ENCODE measurements at regions not wholly inside any gene's neighbourhood (a gene's known extent, or its start where the extent isn't known, plus 50 kb on each side); places are given as distances from the start of the nearest gene placed in this dataset.

GRCh38 chr3:194219826-194220410 is 84.0 kb downstream of the HES1 start:
- DNase-seq, result no peak

DNA sequence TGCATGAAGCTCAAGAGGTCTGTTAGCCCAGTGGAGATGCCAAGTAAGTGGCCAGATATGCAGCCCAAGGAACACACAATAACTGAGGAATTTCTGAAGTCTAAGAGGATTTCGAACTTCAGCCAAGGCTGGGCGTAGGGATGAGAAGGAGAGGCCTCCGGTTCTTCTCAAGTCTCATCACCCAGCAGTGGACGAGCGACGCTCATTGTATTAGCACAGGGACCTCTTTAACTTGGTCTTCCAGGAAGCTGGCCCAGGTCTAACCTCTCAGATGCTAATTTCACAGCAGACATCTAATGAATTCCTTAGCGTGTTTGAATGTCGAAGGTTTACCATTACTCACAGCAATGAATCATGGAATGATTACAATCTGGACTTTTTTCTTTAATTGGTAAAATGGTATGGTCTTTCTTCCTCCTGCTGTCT is 85.0 kb downstream of the HES1 start:
- DNase-seq, result no peak

- no peak for DNase-seq
Observed at GRCh38 chr3:194221336-194221735, 85.4 kb downstream of the HES1 start.

GRCh38 chr3:194223951-194224350 is 88.0 kb downstream of the HES1 start:
- DNase-seq, result no peak

GRCh38 chr3:194224471-194225417 is 88.8 kb downstream of the HES1 start:
- DNase-seq, result no peak

DNA sequence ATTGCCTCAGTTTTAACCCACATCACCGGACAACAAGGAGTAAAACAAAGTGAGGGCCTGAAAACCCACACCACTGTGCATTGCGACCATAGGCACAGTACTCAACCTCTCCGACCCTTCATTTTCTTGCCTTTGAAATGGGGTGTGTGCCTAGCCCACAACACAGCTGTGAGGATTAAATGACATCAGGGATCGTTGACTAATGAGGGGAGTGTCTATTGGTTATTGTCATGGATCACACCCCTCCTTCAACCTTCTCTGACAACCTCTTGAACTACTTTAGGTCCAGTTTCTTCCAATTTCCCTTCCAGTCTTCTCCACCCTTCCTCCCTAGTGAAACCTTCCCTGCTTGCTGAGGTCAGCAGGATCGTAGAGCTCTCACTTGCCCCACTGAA is 89.5 kb downstream of the HES1 start:
- DNase-seq, result no peak

DNA sequence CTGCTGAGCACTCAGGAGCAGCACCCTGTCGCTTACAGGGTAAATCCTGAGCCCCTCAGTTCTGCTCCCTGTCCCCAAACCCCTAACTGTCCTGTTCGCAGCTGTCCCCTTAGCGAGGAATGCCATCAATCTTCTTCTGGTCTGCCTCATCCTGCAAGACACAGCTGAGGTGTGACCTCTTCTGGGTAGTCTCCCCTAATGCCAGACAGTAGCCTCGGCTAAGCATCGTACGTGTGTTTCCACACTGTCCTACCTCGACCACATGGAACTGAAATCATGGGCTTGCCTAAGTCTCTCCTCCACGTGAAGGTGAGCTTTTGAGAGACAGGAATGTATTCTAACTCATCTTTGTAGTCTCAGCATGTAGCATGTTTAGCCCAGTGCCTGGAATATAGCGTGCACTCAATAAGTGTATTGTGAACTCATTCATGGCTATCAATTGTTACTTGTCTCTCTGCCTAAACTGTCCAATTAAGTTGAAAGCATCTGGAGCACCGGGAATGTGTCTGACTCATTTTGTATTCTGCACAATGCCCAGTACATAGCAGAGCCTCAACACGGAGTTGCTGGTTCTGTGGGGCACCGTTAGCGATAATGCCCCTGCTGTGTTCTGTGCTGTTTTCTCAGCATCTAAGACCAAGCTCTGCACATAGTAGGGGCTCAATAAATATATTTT is 90.2 kb downstream of the HES1 start:
- DNase-seq, result no peak

DNA sequence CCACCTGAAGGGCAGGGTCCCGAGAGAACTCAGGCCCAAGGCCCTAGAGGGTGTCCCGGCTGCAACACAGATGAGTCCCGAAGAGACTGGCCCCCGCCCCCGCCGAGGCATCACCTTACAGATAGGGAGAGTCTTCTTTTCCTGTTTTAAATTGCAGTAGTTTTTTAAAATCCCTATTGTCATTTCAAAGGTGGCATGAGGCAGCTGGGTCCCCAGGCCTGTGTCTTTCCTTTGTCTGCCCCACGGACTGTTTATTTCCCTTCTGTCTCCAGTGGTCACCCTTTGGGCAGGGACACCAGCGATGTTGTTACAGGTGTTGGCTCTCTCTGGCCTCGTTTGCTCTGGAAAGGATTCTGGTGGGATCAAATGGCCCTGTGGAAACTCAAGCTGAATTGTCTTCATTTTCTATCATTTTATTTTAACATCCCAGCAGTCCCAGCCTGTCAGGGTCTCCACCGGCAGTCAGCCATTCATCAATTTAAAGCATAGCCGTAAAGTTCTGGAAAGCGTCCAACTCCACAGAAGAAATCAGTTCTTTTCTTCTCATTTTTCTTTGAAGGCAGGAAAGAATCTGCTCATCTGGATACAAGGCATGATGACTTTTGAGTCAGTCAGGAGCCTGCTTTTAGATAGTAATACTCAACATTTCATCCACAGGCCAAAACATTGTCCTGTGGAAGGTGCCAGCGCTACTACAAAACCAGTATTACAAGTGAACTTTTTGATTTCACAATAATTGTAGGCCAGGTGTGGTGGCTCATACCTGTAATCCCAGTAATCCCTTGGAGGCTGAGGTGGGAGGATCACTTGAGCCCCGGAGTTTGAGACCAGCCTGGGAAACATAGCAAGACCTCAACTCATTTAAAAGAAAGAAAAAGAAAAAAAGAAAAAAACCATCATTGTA is 96.2 kb downstream of the HES1 start:
- no peak for DNase-seq

DNA sequence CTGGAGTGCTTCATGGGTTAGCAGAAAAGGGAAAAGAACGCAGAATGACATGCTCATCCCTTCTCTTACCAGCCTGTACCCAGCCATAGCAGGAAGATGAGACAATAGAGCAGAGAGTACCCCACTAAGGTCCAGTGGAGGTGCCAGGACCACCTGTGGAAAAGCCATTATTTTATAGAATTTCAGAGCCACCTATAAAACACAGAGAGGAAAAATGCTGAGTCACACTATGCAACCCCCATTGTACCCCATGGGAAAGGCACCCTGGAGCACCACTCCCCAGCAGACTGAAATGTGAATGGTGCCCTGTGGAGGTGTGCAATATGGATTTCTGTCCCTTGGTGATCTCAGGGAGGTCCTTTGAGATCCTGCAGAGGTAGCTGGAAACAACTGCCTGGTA is 97.2 kb downstream of the HES1 start:
- DNase-seq, result no peak

DNA sequence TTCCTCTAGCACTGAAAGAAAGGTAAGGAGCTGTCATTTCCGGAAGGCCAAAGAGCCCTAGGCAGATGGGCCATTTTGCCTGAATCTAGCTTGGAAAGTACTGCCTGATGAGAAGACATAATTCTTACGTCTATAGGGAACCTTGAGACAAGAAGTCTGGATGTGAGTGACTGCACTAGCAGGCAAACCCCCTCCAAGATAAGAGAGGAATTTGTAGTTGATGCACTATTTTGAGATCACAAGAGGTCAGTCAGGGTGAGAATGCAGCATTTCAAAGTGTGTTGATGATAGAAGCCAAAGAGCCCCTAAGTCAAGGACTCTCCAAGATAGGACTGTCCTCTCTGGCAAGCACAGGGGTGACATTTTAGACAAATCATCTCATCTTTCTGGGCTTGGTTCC is 99.2 kb downstream of the HES1 start:
- no peak for DNase-seq

GRCh38 chr3:194237110-194237509 is 101.2 kb downstream of the HES1 start:
- no peak for DNase-seq

- DNase-seq, result no peak
Observed at GRCh38 chr3:194240766-194241165, 104.8 kb downstream of the HES1 start.

DNA sequence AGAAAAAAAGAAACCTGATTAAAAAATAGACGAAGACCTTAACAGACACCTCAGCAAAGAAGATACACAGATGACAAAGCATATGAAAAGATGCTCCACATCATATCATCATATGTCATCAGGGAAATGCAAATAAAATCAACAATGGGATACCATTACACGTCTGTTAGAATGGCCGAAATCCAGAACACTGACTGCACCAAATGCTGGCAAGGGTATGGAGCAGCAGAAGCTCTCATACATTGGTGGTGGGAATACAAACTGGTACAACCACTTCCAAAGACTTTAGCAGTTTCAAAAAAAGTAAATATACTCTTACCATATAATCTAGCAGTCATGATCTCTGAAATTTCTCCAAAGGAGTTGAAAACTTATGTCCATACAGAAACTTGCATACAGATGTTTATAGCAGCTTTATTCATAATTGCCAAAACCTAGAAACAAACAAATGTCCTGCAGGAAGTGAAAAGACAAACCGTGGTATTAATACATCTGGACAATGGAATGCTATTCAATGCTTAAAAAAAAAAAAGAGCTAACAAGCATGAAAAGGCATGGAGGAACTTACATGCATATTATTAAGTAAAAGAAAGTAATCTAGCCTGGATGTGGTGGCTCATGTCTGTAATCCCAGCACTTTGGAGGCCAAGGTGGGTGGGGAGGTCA is 107.4 kb downstream of the HES1 start:
- DNase-seq, result no peak

GRCh38 chr3:194244167-194244566 is 107.0 kb downstream of the CPN2 start:
- DNase-seq, result no peak

GRCh38 chr3:194245474-194245873 is 105.7 kb downstream of the CPN2 start:
- DNase-seq, result no peak

DNA sequence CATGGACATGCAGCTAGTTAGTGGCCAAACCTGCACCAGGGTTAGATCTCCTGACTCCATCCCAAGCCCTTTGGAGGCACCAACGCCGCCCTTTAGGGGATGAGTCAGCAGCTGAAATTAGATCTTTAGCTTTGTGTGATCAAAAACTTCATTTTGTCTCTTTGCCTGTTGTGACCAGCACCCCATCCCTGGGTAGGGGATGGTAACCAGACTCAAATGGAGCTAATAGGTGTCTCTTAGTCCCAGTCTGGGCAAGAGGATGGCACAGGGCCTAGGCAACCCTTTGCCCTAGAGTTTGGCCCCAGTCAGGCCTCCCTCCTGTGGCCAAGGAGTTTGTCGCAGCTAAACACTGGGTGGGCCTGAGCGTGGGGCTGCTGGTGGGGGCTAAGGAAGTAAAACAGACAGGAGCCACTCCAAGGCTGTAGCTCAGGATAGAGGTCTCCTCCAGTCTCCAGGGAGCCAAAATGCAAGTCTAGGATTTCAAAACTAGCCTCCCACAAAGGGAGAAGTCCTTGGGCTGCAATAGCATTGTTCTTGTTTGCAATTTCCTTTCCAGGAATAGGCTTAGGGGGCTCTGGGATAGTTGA is 105.1 kb downstream of the CPN2 start:
- no peak for DNase-seq

GRCh38 chr3:194246709-194247349 is 104.3 kb downstream of the CPN2 start:
- DNase-seq, result no peak

DNA sequence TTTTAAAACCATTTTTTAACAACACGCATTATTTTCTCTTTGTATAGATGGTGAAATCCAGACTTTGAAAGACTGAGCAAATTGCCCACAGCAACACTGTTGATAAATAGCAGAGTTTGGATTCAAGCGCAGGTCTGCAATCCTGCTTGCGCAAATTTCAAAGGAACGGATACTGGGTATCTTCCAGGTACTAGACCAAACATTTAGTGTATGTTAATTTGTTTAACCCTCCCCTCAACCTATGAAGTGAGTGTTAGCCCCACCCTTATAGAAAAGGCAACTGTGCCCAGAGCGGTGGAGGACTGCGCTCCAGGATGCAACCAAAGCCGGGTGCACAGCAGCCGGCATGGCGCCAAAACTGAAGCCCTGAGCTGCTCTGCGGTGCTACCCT is 103.8 kb downstream of the CPN2 start:
- DNase-seq, result no peak

GRCh38 chr3:194249323-194250097 is 101.6 kb downstream of the CPN2 start:
- DNase-seq, result no peak

All from SHP77 (cell line).